ENCODE measurements at regions not wholly inside any gene's neighbourhood (a gene's known extent, or its start where the extent isn't known, plus 50 kb on each side); places are given as distances from the start of the nearest gene placed in this dataset.

DNA sequence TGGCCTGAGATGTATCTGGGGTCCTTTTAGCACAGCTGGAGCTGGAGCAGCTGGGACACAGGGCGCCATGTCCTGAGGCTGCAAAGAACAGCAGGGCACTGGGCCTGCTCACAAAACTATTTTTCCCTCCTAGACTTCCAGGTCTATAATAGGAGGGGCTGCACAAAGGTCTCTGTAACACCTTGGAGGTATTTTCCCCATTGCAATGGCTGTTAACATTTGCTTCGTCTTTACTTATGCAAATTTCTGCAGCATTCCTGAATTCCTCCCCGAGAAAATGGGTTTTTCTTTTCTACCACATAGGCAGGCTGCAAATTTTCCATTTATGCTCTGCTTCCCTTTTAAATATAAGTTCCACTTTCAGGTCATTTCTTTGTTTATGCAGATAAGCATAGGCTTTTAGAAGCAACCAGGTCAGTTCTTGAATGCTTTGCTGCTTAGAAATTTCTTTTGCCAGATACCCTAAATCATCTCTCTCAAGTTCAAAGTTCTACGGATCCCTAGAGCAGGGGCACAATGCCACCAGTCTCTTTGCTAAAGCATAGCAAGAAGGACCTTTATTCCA lies 130.8 kb downstream of the PCSK1 start:
- no peak for FAIRE-seq
- BruUV-seq (replicated peaks): no TSS peak
- H4K20me1 ChIP-seq (ENCODE audit: control insufficient read depth, insufficient read depth): no peaks in the 10 kb centered on the region
- no peaks in the 10 kb centered on the region for H3K36me3 ChIP-seq (ENCODE audit: control insufficient read depth in 2 of 2, insufficient read depth in 2 of 2, low read length in 1 of 2)
- H3K27ac ChIP-seq (ENCODE audit: control insufficient read depth, insufficient read depth): no peak overlapping the region
- H3K4me2 ChIP-seq (ENCODE audit: control insufficient read depth, insufficient read depth): no peak overlapping the region
- H3K9me3 ChIP-seq (replicated peaks; ENCODE audit: control insufficient read depth, insufficient read depth, low read length): peaks cover 3% of the 10 kb centered on the region; the same call in 2 of the 3 replicates
- in situ Hi-C loops (cut with MboI): no loop called here
- 38% methylated on average over 4 of the region's 4 CpGs for WGBS (ENCODE audit: insufficient coverage, insufficient replicate concordance, low lambda C conversion rate, missing lambda C conversion rate)
- H3K9ac ChIP-seq (ENCODE audit: control insufficient read depth, insufficient read depth, low read length): no peak overlapping the region
- RAD21 ChIA-PET (ENCODE audit: unreplicated experiment): no interaction called here
- H2AFZ ChIP-seq (ENCODE audit: control insufficient read depth, low read depth, low read length): no peak overlapping the region
- POLR2A ChIA-PET: no interaction called here
- CTCF ChIA-PET: no interaction called here
- no peak for DNase-seq (ENCODE audit: low read depth, low spot score)
- H3K4me3 ChIP-seq: no peak overlapping the region
- SMC1A ChIA-PET (ENCODE audit: uncharacterized antibody, unreplicated experiment): no interaction called here
- intact Hi-C loops (cut with micrococcal nuclease; ENCODE audit: unreplicated experiment): no loop called here
- H3K79me2 ChIP-seq (ENCODE audit: control insufficient read depth, insufficient read depth, low read length): no peaks in the 10 kb centered on the region
- no peaks in the 10 kb centered on the region for H3K4me1 ChIP-seq (ENCODE audit: control insufficient read depth, insufficient read depth, low read length)
- no peaks in the 10 kb centered on the region for H3K27me3 ChIP-seq (replicated peaks in 1 of 2; ENCODE audit: control insufficient read depth in 2 of 2, insufficient read depth in 2 of 2, low read length in 1 of 2)
- no peak for ATAC-seq
- no peak for TF ChIP-seq SPI1 (IDR thresholded peaks at IDR 0.05; ENCODE audit: borderline replicate concordance, insufficient read depth, low read depth, low read length)
- no peak for TF ChIP-seq BMI1 (IDR thresholded peaks at IDR 0.05; ENCODE audit: borderline replicate concordance)
- no peak for TF ChIP-seq SUZ12 (IDR thresholded peaks at IDR 0.05; ENCODE audit: unreplicated experiment)
- no peak for TF ChIP-seq ZNF622 (IDR thresholded peaks at IDR 0.05)
- TF ChIP-seq, protein P1, sequence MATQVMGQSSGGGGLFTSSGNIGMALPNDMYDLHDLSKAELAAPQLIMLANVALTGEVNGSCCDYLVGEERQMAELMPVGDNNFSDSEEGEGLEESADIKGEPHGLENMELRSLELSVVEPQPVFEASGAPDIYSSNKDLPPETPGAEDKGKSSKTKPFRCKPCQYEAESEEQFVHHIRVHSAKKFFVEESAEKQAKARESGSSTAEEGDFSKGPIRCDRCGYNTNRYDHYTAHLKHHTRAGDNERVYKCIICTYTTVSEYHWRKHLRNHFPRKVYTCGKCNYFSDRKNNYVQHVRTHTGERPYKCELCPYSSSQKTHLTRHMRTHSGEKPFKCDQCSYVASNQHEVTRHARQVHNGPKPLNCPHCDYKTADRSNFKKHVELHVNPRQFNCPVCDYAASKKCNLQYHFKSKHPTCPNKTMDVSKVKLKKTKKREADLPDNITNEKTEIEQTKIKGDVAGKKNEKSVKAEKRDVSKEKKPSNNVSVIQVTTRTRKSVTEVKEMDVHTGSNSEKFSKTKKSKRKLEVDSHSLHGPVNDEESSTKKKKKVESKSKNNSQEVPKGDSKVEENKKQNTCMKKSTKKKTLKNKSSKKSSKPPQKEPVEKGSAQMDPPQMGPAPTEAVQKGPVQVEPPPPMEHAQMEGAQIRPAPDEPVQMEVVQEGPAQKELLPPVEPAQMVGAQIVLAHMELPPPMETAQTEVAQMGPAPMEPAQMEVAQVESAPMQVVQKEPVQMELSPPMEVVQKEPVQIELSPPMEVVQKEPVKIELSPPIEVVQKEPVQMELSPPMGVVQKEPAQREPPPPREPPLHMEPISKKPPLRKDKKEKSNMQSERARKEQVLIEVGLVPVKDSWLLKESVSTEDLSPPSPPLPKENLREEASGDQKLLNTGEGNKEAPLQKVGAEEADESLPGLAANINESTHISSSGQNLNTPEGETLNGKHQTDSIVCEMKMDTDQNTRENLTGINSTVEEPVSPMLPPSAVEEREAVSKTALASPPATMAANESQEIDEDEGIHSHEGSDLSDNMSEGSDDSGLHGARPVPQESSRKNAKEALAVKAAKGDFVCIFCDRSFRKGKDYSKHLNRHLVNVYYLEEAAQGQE (IDR thresholded peaks at IDR 0.05; ENCODE audit: low read depth, low read length): no peak
- TF ChIP-seq, protein P2, sequence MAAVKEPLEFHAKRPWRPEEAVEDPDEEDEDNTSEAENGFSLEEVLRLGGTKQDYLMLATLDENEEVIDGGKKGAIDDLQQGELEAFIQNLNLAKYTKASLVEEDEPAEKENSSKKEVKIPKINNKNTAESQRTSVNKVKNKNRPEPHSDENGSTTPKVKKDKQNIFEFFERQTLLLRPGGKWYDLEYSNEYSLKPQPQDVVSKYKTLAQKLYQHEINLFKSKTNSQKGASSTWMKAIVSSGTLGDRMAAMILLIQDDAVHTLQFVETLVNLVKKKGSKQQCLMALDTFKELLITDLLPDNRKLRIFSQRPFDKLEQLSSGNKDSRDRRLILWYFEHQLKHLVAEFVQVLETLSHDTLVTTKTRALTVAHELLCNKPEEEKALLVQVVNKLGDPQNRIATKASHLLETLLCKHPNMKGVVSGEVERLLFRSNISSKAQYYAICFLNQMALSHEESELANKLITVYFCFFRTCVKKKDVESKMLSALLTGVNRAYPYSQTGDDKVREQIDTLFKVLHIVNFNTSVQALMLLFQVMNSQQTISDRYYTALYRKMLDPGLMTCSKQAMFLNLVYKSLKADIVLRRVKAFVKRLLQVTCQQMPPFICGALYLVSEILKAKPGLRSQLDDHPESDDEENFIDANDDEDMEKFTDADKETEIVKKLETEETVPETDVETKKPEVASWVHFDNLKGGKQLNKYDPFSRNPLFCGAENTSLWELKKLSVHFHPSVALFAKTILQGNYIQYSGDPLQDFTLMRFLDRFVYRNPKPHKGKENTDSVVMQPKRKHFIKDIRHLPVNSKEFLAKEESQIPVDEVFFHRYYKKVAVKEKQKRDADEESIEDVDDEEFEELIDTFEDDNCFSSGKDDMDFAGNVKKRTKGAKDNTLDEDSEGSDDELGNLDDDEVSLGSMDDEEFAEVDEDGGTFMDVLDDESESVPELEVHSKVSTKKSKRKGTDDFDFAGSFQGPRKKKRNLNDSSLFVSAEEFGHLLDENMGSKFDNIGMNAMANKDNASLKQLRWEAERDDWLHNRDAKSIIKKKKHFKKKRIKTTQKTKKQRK (IDR thresholded peaks at IDR 0.05; ENCODE audit: low read depth, low read length): no peak
- no peak for TF ChIP-seq FOS (IDR thresholded peaks at IDR 0.05; ENCODE audit: borderline replicate concordance, extremely low read depth, insufficient read length)
- TF ChIP-seq CHD1 (IDR thresholded peaks at IDR 0.05; ENCODE audit: low read depth, low read length): no peak
- no peak for TF ChIP-seq SMARCA5 (IDR thresholded peaks at IDR 0.05)
- TF ChIP-seq, protein P3, sequence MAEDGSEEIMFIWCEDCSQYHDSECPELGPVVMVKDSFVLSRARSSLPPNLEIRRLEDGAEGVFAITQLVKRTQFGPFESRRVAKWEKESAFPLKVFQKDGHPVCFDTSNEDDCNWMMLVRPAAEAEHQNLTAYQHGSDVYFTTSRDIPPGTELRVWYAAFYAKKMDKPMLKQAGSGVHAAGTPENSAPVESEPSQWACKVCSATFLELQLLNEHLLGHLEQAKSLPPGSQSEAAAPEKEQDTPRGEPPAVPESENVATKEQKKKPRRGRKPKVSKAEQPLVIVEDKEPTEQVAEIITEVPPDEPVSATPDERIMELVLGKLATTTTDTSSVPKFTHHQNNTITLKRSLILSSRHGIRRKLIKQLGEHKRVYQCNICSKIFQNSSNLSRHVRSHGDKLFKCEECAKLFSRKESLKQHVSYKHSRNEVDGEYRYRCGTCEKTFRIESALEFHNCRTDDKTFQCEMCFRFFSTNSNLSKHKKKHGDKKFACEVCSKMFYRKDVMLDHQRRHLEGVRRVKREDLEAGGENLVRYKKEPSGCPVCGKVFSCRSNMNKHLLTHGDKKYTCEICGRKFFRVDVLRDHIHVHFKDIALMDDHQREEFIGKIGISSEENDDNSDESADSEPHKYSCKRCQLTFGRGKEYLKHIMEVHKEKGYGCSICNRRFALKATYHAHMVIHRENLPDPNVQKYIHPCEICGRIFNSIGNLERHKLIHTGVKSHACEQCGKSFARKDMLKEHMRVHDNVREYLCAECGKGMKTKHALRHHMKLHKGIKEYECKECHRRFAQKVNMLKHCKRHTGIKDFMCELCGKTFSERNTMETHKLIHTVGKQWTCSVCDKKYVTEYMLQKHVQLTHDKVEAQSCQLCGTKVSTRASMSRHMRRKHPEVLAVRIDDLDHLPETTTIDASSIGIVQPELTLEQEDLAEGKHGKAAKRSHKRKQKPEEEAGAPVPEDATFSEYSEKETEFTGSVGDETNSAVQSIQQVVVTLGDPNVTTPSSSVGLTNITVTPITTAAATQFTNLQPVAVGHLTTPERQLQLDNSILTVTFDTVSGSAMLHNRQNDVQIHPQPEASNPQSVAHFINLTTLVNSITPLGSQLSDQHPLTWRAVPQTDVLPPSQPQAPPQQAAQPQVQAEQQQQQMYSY (CRISPR knock-in tag; IDR thresholded peaks at IDR 0.05): no peak
- TF ChIP-seq PML (IDR thresholded peaks at IDR 0.05; ENCODE audit: low read length): no peak
- TF ChIP-seq MYC (IDR thresholded peaks at IDR 0.05; ENCODE audit: insufficient read depth, insufficient read length, insufficient replicate concordance, low read length, severe bottlenecking): no peak
- TF ChIP-seq TAF1 (IDR thresholded peaks at IDR 0.05; ENCODE audit: borderline replicate concordance, low read depth, low read length): no peak
